Stimulated activated effector memory CD8-positive, alpha-beta T cell treated with anti-CD3 and anti-CD28 coated beads, Interleukin-12 subunit alpha, Interleukin-12 subunit beta, amount 100 ng/mL, for 72 hours (primary cell): ENCODE measurements at regions not wholly inside any gene's neighbourhood (a gene's known extent, or its start where the extent isn't known, plus 50 kb on each side); places are given as distances from the start of the nearest gene placed in this dataset.
"Not testable (repeated sequence)": the region's sequence is repeated elsewhere in the genome, so short reads cannot be mapped to it uniquely, and the experiment has no call there.

Experiments
- ATAC-seq: fragments of 150-1000 bp; cut with Tn5 transposase; 2 replicates; pipeline ENCODE4 v1.10.0; 2021
- DNase-seq, 2 donors: peaks; one replicate each; pipeline ENCODE4 v3.0.0; 2021 to 2022; ENCODE audit warnings: low spot score in 2 of 2
- H3K27ac Mint-ChIP-seq: one replicate; pipeline ENCODE4 v1.8.0; 2022; ENCODE audit warnings: mild to moderate bottlenecking, mixed read lengths
- H3K36me3 Mint-ChIP-seq: one replicate; pipeline ENCODE4 v1.8.0; 2022; ENCODE audit warnings: mild to moderate bottlenecking, mixed read lengths
- H3K4me1 Mint-ChIP-seq: one replicate; pipeline ENCODE4 v1.8.0; 2022; ENCODE audit warnings: mixed read lengths
- H3K4me3 Mint-ChIP-seq: one replicate; pipeline ENCODE4 v1.8.0; 2022; ENCODE audit warnings: mild to moderate bottlenecking, mixed read lengths
- H3K9me3 Mint-ChIP-seq: one replicate; pipeline ENCODE4 v1.8.0; 2022; ENCODE audit warnings: mixed read lengths

DNA sequence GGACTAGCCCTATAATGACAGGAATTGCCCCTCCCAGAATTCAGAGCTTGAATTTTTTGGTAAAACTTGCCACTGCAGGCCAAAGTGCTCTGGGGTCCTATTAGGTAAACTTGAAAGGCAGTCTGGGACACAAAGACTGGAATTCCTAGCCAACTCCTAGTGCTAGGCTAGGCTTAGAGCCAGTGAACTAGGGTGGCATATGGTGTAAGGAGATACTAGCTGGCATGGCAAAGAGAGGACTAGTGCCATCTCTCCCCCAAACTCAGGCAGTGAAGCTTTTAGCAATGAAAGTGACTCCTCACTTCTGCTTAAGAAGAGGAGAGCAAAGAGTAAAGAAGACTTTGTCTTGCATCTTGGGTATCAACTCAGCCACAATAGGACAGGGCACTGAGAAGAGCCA, 410.5 kb upstream of the CNTNAP5 start:
- Mint-ChIP-seq H3K27ac (no peak overlapping the region), H3K4me1 (no peaks in the 10 kb centered on the region), H3K9me3 (peaks cover 32% of the 10 kb centered on the region), H3K36me3 (no peaks in the 10 kb centered on the region), H3K4me3 (no peak overlapping the region)
- no peak for DNase-seq
- no peak for ATAC-seq

GRCh38 chr2:123618642-123619041, 406.4 kb upstream of the CNTNAP5 start:
- H3K4me1 Mint-ChIP-seq, H3K4me3 Mint-ChIP-seq, H3K27ac Mint-ChIP-seq, DNase-seq, H3K36me3 Mint-ChIP-seq, ATAC-seq: not testable (repeated sequence)
- peaks cover 32% of the 10 kb centered on the region for H3K9me3 Mint-ChIP-seq

DNA sequence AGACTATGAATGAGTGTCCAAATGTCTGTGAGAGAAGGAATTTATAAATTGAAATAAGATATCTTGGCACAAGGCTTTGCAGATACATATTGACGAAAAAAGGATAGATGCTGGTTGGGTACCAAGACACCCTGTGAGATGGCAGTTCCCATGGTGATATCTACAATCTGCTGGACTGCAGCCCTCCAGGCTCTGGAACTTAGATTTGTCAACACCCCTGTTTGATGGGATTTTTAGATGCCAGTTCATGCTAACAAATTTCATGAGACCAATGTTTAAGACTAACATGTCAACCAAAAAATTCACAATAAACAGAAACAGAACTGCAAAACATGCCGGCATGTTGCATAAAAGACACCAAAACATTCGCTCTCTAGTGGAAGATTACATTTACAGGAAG, 400.3 kb upstream of the CNTNAP5 start:
- Mint-ChIP-seq H3K4me3 (no peak overlapping the region), H3K27ac (no peak overlapping the region), H3K36me3 (no peaks in the 10 kb centered on the region), H3K4me1 (no peaks in the 10 kb centered on the region), H3K9me3 (peaks cover 21% of the 10 kb centered on the region)
- ATAC-seq = no peak
- no peak for DNase-seq

- DNase-seq (no peak), ATAC-seq (no peak)
- Mint-ChIP-seq H3K36me3 (no peaks in the 10 kb centered on the region), H3K4me3 (no peak overlapping the region), H3K27ac (no peak overlapping the region), H3K9me3 (peaks cover 10% of the 10 kb centered on the region), H3K4me1 (no peaks in the 10 kb centered on the region)
Measured at GRCh38 chr2:123636232-123636631, 388.9 kb upstream of the CNTNAP5 start.

DNA sequence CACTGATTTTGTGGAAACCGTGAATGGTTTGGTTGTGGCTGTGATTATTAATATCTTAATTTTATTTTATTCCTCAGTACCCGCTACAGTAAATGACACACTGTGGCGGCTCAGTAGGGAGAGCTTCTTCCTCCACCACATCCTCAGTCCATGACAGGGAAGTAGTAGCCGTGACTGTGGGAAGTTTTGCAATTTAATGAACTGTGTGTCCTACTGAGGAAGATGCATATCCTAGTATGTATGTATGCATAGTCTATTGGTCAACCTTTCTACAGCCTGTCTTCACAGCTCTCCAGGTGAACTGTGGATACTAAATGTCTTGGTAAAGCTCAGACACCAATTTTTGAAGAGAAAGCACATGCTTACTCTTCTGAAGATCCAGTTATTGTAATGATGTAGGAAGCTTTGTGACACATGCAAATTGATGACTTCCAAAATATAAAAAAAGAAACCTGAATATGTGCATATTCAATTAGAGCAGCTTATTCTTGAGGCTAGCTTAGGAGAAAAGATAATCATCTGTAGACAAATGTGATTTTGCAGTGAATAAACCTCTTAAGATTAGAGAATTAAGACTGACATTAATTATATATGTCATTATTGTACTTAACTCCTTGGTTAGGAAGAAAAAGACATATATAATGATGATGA, 384.3 kb upstream of the CNTNAP5 start:
- H3K36me3 Mint-ChIP-seq = no peaks in the 10 kb centered on the region
- no peak overlapping the region for H3K27ac Mint-ChIP-seq
- H3K4me1 Mint-ChIP-seq = no peaks in the 10 kb centered on the region
- DNase-seq (no peak), ATAC-seq (no peak)
- H3K4me3 Mint-ChIP-seq = no peak overlapping the region
- H3K9me3 Mint-ChIP-seq = peaks cover 11% of the 10 kb centered on the region

DNA sequence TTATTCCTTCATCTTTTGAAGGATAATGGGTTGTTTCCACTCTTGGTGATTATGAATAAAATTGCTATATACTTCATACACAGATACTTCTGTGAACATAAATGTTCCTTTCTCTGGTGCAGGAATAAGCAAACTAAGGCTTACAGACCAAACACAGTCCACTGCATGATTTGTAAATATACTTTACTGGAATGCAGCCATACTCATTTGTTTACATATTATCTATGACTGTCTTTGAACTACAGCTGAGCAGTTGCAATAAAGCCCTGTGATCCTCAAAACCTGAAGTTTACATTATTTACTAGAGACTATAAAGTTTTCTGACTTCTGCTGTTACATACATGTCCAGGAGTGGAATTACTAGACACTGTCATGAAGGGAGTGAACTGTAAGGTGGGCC, 381.0 kb upstream of the CNTNAP5 start:
- Mint-ChIP-seq H3K4me1 (no peaks in the 10 kb centered on the region), H3K36me3 (no peaks in the 10 kb centered on the region), H3K9me3 (peaks cover 11% of the 10 kb centered on the region), H3K27ac (no peak overlapping the region), H3K4me3 (no peak overlapping the region)
- ATAC-seq = no peak
- DNase-seq = no peak

GRCh38 chr2:123648016-123648415, 377.1 kb upstream of the CNTNAP5 start:
- H3K9me3 Mint-ChIP-seq = peaks cover 17% of the 10 kb centered on the region
- ATAC-seq = no peak
- no peak overlapping the region for H3K4me3 Mint-ChIP-seq
- no peaks in the 10 kb centered on the region for H3K36me3 Mint-ChIP-seq
- H3K27ac Mint-ChIP-seq = no peak overlapping the region
- no peaks in the 10 kb centered on the region for H3K4me1 Mint-ChIP-seq
- no peak for DNase-seq

DNA sequence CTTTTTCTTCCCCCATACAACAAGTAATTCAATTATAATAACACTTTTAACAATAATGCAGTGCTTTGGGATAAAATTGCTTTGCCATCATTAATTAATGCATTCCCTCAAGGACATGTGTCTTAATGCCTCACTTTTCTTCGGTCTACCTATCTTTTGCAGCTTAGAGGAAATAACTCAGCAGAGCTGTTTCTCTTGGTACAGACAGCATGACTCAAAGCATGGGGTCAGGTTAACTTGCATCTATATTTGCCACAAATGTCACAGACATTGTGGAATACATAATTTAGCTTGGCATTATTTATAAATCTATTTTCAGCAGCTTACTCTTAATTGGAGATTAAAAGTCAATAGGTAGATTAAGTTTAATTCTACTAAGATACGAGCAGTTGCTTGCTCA, 376.1 kb upstream of the CNTNAP5 start:
- Mint-ChIP-seq H3K9me3 (peaks cover 14% of the 10 kb centered on the region), H3K4me1 (no peaks in the 10 kb centered on the region), H3K36me3 (no peaks in the 10 kb centered on the region), H3K4me3 (no peak overlapping the region), H3K27ac (no peak overlapping the region)
- no peak for DNase-seq
- ATAC-seq = no peak

GRCh38 chr2:123651151-123651550, 373.9 kb upstream of the CNTNAP5 start:
- no peak for ATAC-seq
- Mint-ChIP-seq H3K9me3 (peaks cover 16% of the 10 kb centered on the region), H3K4me1 (no peaks in the 10 kb centered on the region), H3K27ac (no peak overlapping the region), H3K36me3 (no peaks in the 10 kb centered on the region), H3K4me3 (no peak overlapping the region)
- no peak for DNase-seq

GRCh38 chr2:123652320-123652719, 372.8 kb upstream of the CNTNAP5 start:
- H3K4me1 Mint-ChIP-seq = no peaks in the 10 kb centered on the region

GRCh38 chr2:123656590-123656989, 368.5 kb upstream of the CNTNAP5 start:
- ATAC-seq = no peak
- no peak for DNase-seq
- no peak overlapping the region for H3K27ac Mint-ChIP-seq
- H3K9me3 Mint-ChIP-seq = peaks cover 34% of the 10 kb centered on the region
- no peak overlapping the region for H3K4me3 Mint-ChIP-seq
- H3K4me1 Mint-ChIP-seq = no peaks in the 10 kb centered on the region
- no peaks in the 10 kb centered on the region for H3K36me3 Mint-ChIP-seq

More at GRCh38 chr2:123652320-123652719, 372.8 kb upstream of the CNTNAP5 start:
- ATAC-seq (no peak), DNase-seq (no peak)
- no peaks in the 10 kb centered on the region for H3K36me3 Mint-ChIP-seq
- no peak overlapping the region for H3K4me3 Mint-ChIP-seq
- no peak overlapping the region for H3K27ac Mint-ChIP-seq
- H3K9me3 Mint-ChIP-seq = peaks cover 17% of the 10 kb centered on the region

GRCh38 chr2:123659120-123659519, 366.0 kb upstream of the CNTNAP5 start:
- Mint-ChIP-seq H3K27ac (no peak overlapping the region), H3K36me3 (no peaks in the 10 kb centered on the region), H3K4me3 (no peak overlapping the region), H3K9me3 (peaks cover 29% of the 10 kb centered on the region), H3K4me1 (no peaks in the 10 kb centered on the region)
- DNase-seq (no peak), ATAC-seq (no peak)

DNA sequence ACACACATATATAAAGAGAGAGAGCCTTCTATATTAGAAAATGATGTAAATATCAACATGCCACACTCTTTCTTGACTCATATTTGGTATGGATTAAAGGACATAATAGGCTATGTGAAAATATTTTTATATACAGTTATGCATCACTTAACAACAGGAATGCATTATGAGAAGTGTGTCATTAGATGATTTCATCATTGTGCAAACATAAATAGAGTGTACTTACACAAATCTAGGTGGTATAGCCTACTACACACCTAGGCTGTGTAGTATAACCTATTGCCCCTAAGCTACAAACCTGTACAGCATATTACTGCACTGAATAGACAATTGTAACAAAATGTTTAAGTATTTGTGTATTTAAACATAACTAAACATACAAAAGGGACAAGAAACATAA, 354.8 kb upstream of the CNTNAP5 start:
- DNase-seq = no peak

DNA sequence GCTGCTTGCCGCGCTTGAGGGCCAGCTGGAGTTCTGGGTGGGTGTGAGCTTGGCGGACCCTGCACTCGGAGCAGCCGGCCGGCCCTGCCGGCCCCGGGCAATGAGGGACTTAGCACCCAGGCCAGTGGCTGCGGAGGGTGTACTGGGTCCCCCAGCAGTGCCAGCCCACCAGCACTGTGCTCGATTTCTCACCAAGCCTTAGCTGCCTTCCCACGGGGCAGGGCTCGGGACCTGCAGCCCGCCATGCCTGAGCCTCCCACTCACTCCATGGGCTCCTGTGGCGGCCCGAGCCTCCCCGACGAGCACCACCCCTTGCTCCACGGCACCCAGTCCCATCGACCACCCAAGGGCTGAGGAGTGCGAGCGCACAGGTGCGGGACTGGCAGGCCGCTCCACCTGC, 341.3 kb upstream of the CNTNAP5 start:
- peaks cover 12% of the 10 kb centered on the region for H3K9me3 Mint-ChIP-seq
- H3K4me3 Mint-ChIP-seq, ATAC-seq, H3K27ac Mint-ChIP-seq, H3K36me3 Mint-ChIP-seq, H3K4me1 Mint-ChIP-seq, DNase-seq: not testable (repeated sequence)

More for the DNA sequence above, 354.8 kb upstream of the CNTNAP5 start:
- Mint-ChIP-seq H3K4me1 (no peaks in the 10 kb centered on the region), H3K4me3 (no peak overlapping the region), H3K36me3 (no peaks in the 10 kb centered on the region), H3K9me3 (peaks cover 23% of the 10 kb centered on the region), H3K27ac (no peak overlapping the region)
- ATAC-seq = no peak

GRCh38 chr2:123687064-123687463, 338.0 kb upstream of the CNTNAP5 start:
- Mint-ChIP-seq H3K27ac (no peak overlapping the region), H3K9me3 (peaks cover 15% of the 10 kb centered on the region), H3K4me3 (no peak overlapping the region), H3K36me3 (no peaks in the 10 kb centered on the region), H3K4me1 (no peaks in the 10 kb centered on the region)
- ATAC-seq (no peak), DNase-seq (no peak)

- Mint-ChIP-seq H3K4me3 (no peak overlapping the region), H3K36me3 (no peaks in the 10 kb centered on the region), H3K9me3 (peaks cover 16% of the 10 kb centered on the region), H3K4me1 (no peaks in the 10 kb centered on the region), H3K27ac (no peak overlapping the region)
- DNase-seq = no peak
- no peak for ATAC-seq
Measured at GRCh38 chr2:123688231-123688940, 336.7 kb upstream of the CNTNAP5 start.
